ENCODE measurements at regions not wholly inside any gene's neighbourhood (a gene's known extent, or its start where the extent isn't known, plus 50 kb on each side); places are given as distances from the start of the nearest gene placed in this dataset.

GRCh38 chr15:70583006-70583405 is 180.4 kb downstream of the UACA start:
- TF ChIP-seq GATA3 (IDR thresholded peaks at IDR 0.05; ENCODE audit: low read depth, low read length) (no peak), GATA2 (IDR thresholded peaks at IDR 0.05; ENCODE audit: low read depth, low read length) (no peak)

GRCh38 chr15:70582143-70582945 is 181.0 kb downstream of the UACA start:
- no peak for TF ChIP-seq GATA2 (IDR thresholded peaks at IDR 0.05; ENCODE audit: low read depth, low read length)
- TF ChIP-seq GATA3 (IDR thresholded peaks at IDR 0.05; ENCODE audit: low read depth, low read length), result no peak

- TF ChIP-seq GATA2 (IDR thresholded peaks at IDR 0.05; ENCODE audit: low read depth, low read length) (no peak), GATA3 (IDR thresholded peaks at IDR 0.05; ENCODE audit: low read depth, low read length) (no peak)
These were observed 182.4 kb downstream of the UACA start for GRCh38 chr15:70580958-70581357.

GRCh38 chr15:70580286-70580685 is 183.1 kb downstream of the UACA start:
- no peak for TF ChIP-seq GATA3 (IDR thresholded peaks at IDR 0.05; ENCODE audit: low read depth, low read length)
- no peak for TF ChIP-seq GATA2 (IDR thresholded peaks at IDR 0.05; ENCODE audit: low read depth, low read length)

GRCh38 chr15:70579766-70580165 is 183.6 kb downstream of the UACA start:
- no peak for TF ChIP-seq GATA2 (IDR thresholded peaks at IDR 0.05; ENCODE audit: low read depth, low read length)
- no peak for TF ChIP-seq GATA3 (IDR thresholded peaks at IDR 0.05; ENCODE audit: low read depth, low read length)

- TF ChIP-seq GATA2 (IDR thresholded peaks at IDR 0.05; ENCODE audit: low read depth, low read length) (no peak), GATA3 (IDR thresholded peaks at IDR 0.05; ENCODE audit: low read depth, low read length) (no peak)
These were observed 185.2 kb downstream of the UACA start for GRCh38 chr15:70578196-70578595.

GRCh38 chr15:70576696-70577095 is 186.7 kb downstream of the UACA start:
- TF ChIP-seq GATA2 (IDR thresholded peaks at IDR 0.05; ENCODE audit: low read depth, low read length), result no peak
- TF ChIP-seq GATA3 (IDR thresholded peaks at IDR 0.05; ENCODE audit: low read depth, low read length), result no peak

GRCh38 chr15:70576276-70576675 is 187.1 kb downstream of the UACA start:
- TF ChIP-seq GATA2 (IDR thresholded peaks at IDR 0.05; ENCODE audit: low read depth, low read length), result no peak
- no peak for TF ChIP-seq GATA3 (IDR thresholded peaks at IDR 0.05; ENCODE audit: low read depth, low read length)

- TF ChIP-seq GATA2 (IDR thresholded peaks at IDR 0.05; ENCODE audit: low read depth, low read length) (no peak), GATA3 (IDR thresholded peaks at IDR 0.05; ENCODE audit: low read depth, low read length) (no peak)
These were observed 187.8 kb downstream of the UACA start for GRCh38 chr15:70575231-70576226.

- TF ChIP-seq GATA2 (IDR thresholded peaks at IDR 0.05; ENCODE audit: low read depth, low read length), result no peak
- no peak for TF ChIP-seq GATA3 (IDR thresholded peaks at IDR 0.05; ENCODE audit: low read depth, low read length)
These were observed 190.1 kb downstream of the UACA start for GRCh38 chr15:70573121-70573850.

GRCh38 chr15:70569714-70570231 is 193.6 kb downstream of the UACA start:
- TF ChIP-seq GATA2 (IDR thresholded peaks at IDR 0.05; ENCODE audit: low read depth, low read length), result no peak
- no peak for TF ChIP-seq GATA3 (IDR thresholded peaks at IDR 0.05; ENCODE audit: low read depth, low read length)

GRCh38 chr15:70569091-70569713 is 194.2 kb downstream of the UACA start:
- TF ChIP-seq GATA3 (IDR thresholded peaks at IDR 0.05; ENCODE audit: low read depth, low read length) (no peak), GATA2 (IDR thresholded peaks at IDR 0.05; ENCODE audit: low read depth, low read length) (no peak)

- TF ChIP-seq GATA2 (IDR thresholded peaks at IDR 0.05; ENCODE audit: low read depth, low read length) (no peak), GATA3 (IDR thresholded peaks at IDR 0.05; ENCODE audit: low read depth, low read length) (no peak)
These were observed 196.4 kb downstream of the UACA start for GRCh38 chr15:70566989-70567388.
